ENCODE measurements at regions not wholly inside any gene's neighbourhood (a gene's known extent, or its start where the extent isn't known, plus 50 kb on each side); places are given as distances from the start of the nearest gene placed in this dataset.

- Mint-ChIP-seq H3K27me3 (no peaks in the 10 kb centered on the region), H3K27ac (no peak overlapping the region), H3K4me3 (no peak overlapping the region), H3K9me3 (peaks cover 41% of the 10 kb centered on the region), H3K36me3 (ENCODE audit: low read depth) (no peaks in the 10 kb centered on the region), H3K4me1 (no peaks in the 10 kb centered on the region)
- ATAC-seq = no peak
- no peak for DNase-seq
Measured at GRCh38 chr7:136228171-136228570, 251.0 kb upstream of the MTPN start.

DNA sequence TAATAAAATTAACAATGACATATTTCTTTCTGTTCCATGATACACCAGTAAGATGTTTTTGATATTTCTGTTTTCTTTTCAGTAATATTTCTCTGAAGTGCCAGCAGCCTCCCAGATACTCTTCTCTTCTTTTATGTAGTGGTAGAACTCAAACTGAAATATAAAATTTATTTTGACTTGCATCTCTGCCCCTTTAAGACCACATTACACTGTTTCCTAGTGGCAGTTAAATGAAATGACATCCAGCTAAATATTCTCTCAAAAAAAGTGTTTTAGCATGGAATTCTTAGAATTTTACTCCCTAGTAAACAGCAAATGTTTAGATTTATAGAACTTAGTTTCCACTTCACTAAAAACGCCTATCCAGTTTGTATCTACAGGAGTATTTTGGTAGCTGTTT, 237.2 kb upstream of the MTPN start:
- no peak overlapping the region for H3K27ac Mint-ChIP-seq
- H3K4me3 Mint-ChIP-seq = no peak overlapping the region
- ATAC-seq (no peak), DNase-seq (no peak)
- no peaks in the 10 kb centered on the region for H3K4me1 Mint-ChIP-seq
- H3K36me3 Mint-ChIP-seq (ENCODE audit: low read depth) = peaks cover 2% of the 10 kb centered on the region
- H3K27me3 Mint-ChIP-seq = no peaks in the 10 kb centered on the region
- peaks cover 6% of the 10 kb centered on the region for H3K9me3 Mint-ChIP-seq

DNA sequence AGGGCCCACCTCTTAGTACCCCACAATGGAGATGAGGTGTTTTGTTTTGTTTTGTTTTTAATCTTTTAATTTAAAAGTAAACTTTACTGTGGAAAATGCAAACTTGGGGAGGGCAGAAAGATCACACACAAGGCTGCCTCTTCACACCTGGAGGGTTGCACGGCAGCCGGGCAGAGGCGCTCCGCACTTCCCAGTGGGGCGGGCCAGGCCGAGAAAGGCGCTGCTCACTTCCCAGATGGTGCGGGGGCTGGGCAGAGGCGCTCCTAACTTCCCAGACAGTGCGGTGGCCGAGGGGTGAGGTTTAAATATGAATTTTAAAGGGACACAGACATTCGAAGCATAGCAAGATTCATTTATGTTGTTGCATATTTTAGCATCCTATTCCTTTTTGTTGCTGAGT, 235.9 kb upstream of the MTPN start:
- Mint-ChIP-seq H3K27me3 (no peaks in the 10 kb centered on the region), H3K4me1 (no peaks in the 10 kb centered on the region), H3K9me3 (peaks cover 6% of the 10 kb centered on the region), H3K27ac (no peak overlapping the region), H3K4me3 (no peak overlapping the region), H3K36me3 (ENCODE audit: low read depth) (peaks cover 2% of the 10 kb centered on the region)
- DNase-seq (no peak), ATAC-seq (no peak)

- H3K27ac Mint-ChIP-seq = no peak overlapping the region
- H3K4me3 Mint-ChIP-seq = no peak overlapping the region
- no peak for ATAC-seq
- H3K36me3 Mint-ChIP-seq (ENCODE audit: low read depth) = peaks cover 2% of the 10 kb centered on the region
- H3K9me3 Mint-ChIP-seq = peaks cover 11% of the 10 kb centered on the region
- H3K4me1 Mint-ChIP-seq = no peaks in the 10 kb centered on the region
- DNase-seq = no peak
- H3K27me3 Mint-ChIP-seq = no peaks in the 10 kb centered on the region
Measured at GRCh38 chr7:136210664-136211063, 233.5 kb upstream of the MTPN start.

GRCh38 chr7:136210079-136210478, 232.9 kb upstream of the MTPN start:
- Mint-ChIP-seq H3K36me3 (ENCODE audit: low read depth) (peaks cover 1% of the 10 kb centered on the region), H3K27ac (no peak overlapping the region), H3K4me3 (no peak overlapping the region), H3K9me3 (peaks cover 10% of the 10 kb centered on the region), H3K27me3 (no peaks in the 10 kb centered on the region), H3K4me1 (no peaks in the 10 kb centered on the region)
- DNase-seq (no peak), ATAC-seq (no peak)

- ATAC-seq (no peak), DNase-seq (no peak)
- no peaks in the 10 kb centered on the region for H3K4me1 Mint-ChIP-seq
- H3K27me3 Mint-ChIP-seq = no peaks in the 10 kb centered on the region
- H3K4me3 Mint-ChIP-seq = no peak overlapping the region
- no peaks in the 10 kb centered on the region for H3K36me3 Mint-ChIP-seq (ENCODE audit: low read depth)
- H3K27ac Mint-ChIP-seq = no peak overlapping the region
- H3K9me3 Mint-ChIP-seq = peaks cover 10% of the 10 kb centered on the region
Measured at GRCh38 chr7:136205956-136206355, 228.8 kb upstream of the MTPN start.

- DNase-seq = no peak
- no peaks in the 10 kb centered on the region for H3K4me1 Mint-ChIP-seq
- ATAC-seq = no peak
- H3K27me3 Mint-ChIP-seq = no peaks in the 10 kb centered on the region
- H3K9me3 Mint-ChIP-seq = peaks cover 32% of the 10 kb centered on the region
- no peak overlapping the region for H3K27ac Mint-ChIP-seq
- H3K36me3 Mint-ChIP-seq (ENCODE audit: low read depth) = no peaks in the 10 kb centered on the region
- no peak overlapping the region for H3K4me3 Mint-ChIP-seq
Measured at GRCh38 chr7:136198168-136198567, 221.0 kb upstream of the MTPN start.

- no peak overlapping the region for H3K4me3 Mint-ChIP-seq
- no peaks in the 10 kb centered on the region for H3K27me3 Mint-ChIP-seq
- peaks cover 34% of the 10 kb centered on the region for H3K9me3 Mint-ChIP-seq
- no peak for ATAC-seq
- no peak overlapping the region for H3K27ac Mint-ChIP-seq
- H3K36me3 Mint-ChIP-seq (ENCODE audit: low read depth) = no peaks in the 10 kb centered on the region
- no peaks in the 10 kb centered on the region for H3K4me1 Mint-ChIP-seq
- no peak for DNase-seq
Measured at GRCh38 chr7:136194878-136195277, 217.7 kb upstream of the MTPN start.

- H3K36me3 Mint-ChIP-seq (ENCODE audit: low read depth) = no peaks in the 10 kb centered on the region
- H3K27ac Mint-ChIP-seq = no peak overlapping the region
- H3K9me3 Mint-ChIP-seq = peaks cover 30% of the 10 kb centered on the region
- H3K4me1 Mint-ChIP-seq = no peaks in the 10 kb centered on the region
- H3K27me3 Mint-ChIP-seq = no peaks in the 10 kb centered on the region
- DNase-seq = no peak
- ATAC-seq = no peak
- no peak overlapping the region for H3K4me3 Mint-ChIP-seq
Measured at GRCh38 chr7:136193940-136194339, 216.8 kb upstream of the MTPN start.

DNA sequence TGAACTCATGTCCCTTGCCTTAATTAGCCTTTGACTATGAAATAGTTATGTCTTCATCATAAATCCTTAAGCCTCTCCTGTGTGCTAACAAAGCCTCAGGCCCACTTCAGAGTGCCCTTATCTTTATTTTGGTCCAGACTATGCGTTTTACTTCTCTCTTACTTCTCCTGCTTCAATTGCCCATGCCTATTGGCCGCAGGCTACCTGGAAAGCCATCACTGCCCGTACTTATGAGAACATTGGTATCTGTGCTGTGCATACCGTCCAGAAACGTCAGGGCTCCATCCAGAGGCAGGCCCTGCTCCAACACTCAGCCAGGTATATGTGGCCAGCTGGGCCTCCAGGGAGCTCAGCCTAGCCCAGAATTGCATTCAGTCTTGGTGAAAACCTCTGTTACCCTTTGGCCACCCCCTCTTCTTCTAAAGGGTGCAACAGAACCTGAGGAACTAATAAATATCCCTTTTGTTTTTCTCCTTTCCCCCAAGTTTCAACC, 212.4 kb upstream of the MTPN start:
- no peak overlapping the region for H3K27ac Mint-ChIP-seq
- DNase-seq (no peak), ATAC-seq (no peak)
- H3K9me3 Mint-ChIP-seq = peaks cover 7% of the 10 kb centered on the region
- no peak overlapping the region for H3K4me3 Mint-ChIP-seq
- no peaks in the 10 kb centered on the region for H3K4me1 Mint-ChIP-seq
- H3K27me3 Mint-ChIP-seq = no peaks in the 10 kb centered on the region
- H3K36me3 Mint-ChIP-seq (ENCODE audit: low read depth) = no peaks in the 10 kb centered on the region

- no peaks in the 10 kb centered on the region for H3K27me3 Mint-ChIP-seq
- H3K4me1 Mint-ChIP-seq = no peaks in the 10 kb centered on the region
- DNase-seq (no peak), ATAC-seq (no peak)
- no peak overlapping the region for H3K4me3 Mint-ChIP-seq
- H3K36me3 Mint-ChIP-seq (ENCODE audit: low read depth) = no peaks in the 10 kb centered on the region
- peaks cover 4% of the 10 kb centered on the region for H3K9me3 Mint-ChIP-seq
- no peak overlapping the region for H3K27ac Mint-ChIP-seq
Measured at GRCh38 chr7:136186281-136186680, 209.1 kb upstream of the MTPN start.

DNA sequence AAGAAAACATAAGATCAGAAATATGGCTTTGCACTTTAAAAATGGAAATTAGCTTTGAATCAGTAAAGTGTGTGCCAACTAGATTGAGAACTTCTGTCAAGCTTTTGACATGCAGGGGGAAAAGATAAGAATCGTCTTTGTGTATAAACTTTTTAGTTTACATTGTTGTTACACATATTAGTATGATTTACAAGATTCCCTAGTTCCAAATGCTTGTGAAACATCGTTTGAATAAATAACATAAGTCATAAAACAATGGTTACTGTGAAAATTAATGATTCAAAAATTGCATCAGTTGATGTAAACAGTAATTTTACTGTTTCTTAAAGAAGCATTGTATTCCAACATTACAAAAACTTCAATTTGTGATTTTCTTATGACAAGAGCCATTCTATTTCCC, 207.6 kb upstream of the MTPN start:
- Mint-ChIP-seq H3K27ac (no peak overlapping the region), H3K36me3 (ENCODE audit: low read depth) (no peaks in the 10 kb centered on the region), H3K4me3 (no peak overlapping the region), H3K27me3 (no peaks in the 10 kb centered on the region), H3K4me1 (peaks cover 5% of the 10 kb centered on the region), H3K9me3 (peaks cover 4% of the 10 kb centered on the region)
- ATAC-seq (no peak), DNase-seq (no peak)

DNA sequence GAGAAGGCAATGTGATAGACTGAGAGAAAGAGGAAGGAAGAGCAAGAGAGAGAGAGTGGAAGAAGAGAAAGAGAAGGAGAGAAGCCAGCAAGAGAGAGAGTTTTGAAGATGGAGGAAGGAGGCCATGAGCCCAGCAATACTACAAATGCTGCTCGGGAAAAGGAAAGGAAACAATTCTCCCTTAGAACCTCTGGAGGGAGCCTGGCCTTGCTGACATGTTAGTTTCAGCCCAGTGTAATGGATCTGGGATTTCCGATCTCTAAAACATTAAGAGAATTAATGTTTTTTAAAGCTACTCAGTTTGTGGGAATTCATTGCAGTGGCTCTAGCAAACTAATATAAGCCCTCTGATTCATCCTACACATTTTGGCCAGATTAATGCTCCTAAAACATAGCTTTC, 206.8 kb upstream of the MTPN start:
- H3K36me3 Mint-ChIP-seq (ENCODE audit: low read depth) = no peaks in the 10 kb centered on the region
- H3K4me3 Mint-ChIP-seq = no peak overlapping the region
- ATAC-seq (no peak), DNase-seq (no peak)
- H3K4me1 Mint-ChIP-seq = peaks cover 11% of the 10 kb centered on the region
- no peaks in the 10 kb centered on the region for H3K27me3 Mint-ChIP-seq
- H3K27ac Mint-ChIP-seq = no peak overlapping the region
- H3K9me3 Mint-ChIP-seq = peaks cover 4% of the 10 kb centered on the region

DNA sequence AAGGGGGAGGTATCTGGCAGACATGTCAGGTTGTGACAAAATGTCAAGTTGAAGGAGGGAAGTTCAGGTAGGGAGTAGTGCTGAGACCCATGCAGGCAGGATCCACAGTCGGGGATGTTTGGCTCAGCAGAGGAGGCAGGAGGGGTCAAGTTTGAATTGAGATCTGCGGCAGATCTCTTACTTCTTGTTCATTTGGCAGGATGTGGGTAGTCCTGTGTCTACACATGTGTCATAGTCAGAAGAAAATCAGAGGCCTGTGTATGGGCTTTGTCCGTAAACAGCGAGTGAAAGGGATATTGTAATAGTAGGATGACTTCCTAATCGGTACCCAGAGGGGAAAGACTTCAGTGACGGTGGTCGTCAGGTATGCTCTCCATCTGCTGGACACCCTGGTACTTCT, 203.8 kb upstream of the MTPN start:
- ATAC-seq (no peak), DNase-seq (no peak)
- Mint-ChIP-seq H3K9me3 (peaks cover 4% of the 10 kb centered on the region), H3K4me1 (peaks cover 12% of the 10 kb centered on the region), H3K4me3 (no peak overlapping the region), H3K27ac (no peak overlapping the region), H3K27me3 (no peaks in the 10 kb centered on the region), H3K36me3 (ENCODE audit: low read depth) (no peaks in the 10 kb centered on the region)

- H3K4me3 Mint-ChIP-seq = no peak overlapping the region
- H3K9me3 Mint-ChIP-seq = peaks cover 4% of the 10 kb centered on the region
- no peak for ATAC-seq
- no peak for DNase-seq
- H3K36me3 Mint-ChIP-seq (ENCODE audit: low read depth) = no peaks in the 10 kb centered on the region
- H3K4me1 Mint-ChIP-seq = peaks cover 12% of the 10 kb centered on the region
- H3K27ac Mint-ChIP-seq = no peak overlapping the region
- H3K27me3 Mint-ChIP-seq = no peaks in the 10 kb centered on the region
Measured at GRCh38 chr7:136179851-136180721, 202.9 kb upstream of the MTPN start.
